ENCODE measurements at regions not wholly inside any gene's neighbourhood (a gene's known extent, or its start where the extent isn't known, plus 50 kb on each side); places are given as distances from the start of the nearest gene placed in this dataset.
"Not testable (repeated sequence)": the region's sequence is repeated elsewhere in the genome, so short reads cannot be mapped to it uniquely, and the experiment has no call there.

GRCh38 chr2:161070693-161071479 is 89.3 kb upstream of the TANK start:
- DNase-seq, result no peak
- Histone ChIP-seq H3K4me1 (no peaks in the 10 kb centered on the region), H3K27me3 (no peaks in the 10 kb centered on the region; the same call in 1 of the 2 replicates), H3K4me3 (ENCODE audit: low read depth, low read length) (no peak overlapping the region), H3K36me3 (no peaks in the 10 kb centered on the region), H3K9me3 (no peaks in the 10 kb centered on the region)
- no peak for TF ChIP-seq CTCF (IDR thresholded peaks at IDR 0.05; ENCODE audit: low read depth, low read length)

GRCh38 chr2:161072436-161072835 is 87.8 kb upstream of the TANK start:
- H3K36me3 ChIP-seq; H3K9me3 ChIP-seq; H3K4me1 ChIP-seq; H3K4me3 ChIP-seq (ENCODE audit: low read depth, low read length); H3K27me3 ChIP-seq; DNase-seq: not testable (repeated sequence)

- no peak for DNase-seq
- no peak overlapping the region for H3K4me3 ChIP-seq (ENCODE audit: low read depth, low read length)
- H3K36me3 ChIP-seq, result no peaks in the 10 kb centered on the region
- H3K27me3 ChIP-seq, result no peaks in the 10 kb centered on the region
- TF ChIP-seq CTCF (IDR thresholded peaks at IDR 0.05; ENCODE audit: low read depth, low read length), result no peak
- no peaks in the 10 kb centered on the region for H3K9me3 ChIP-seq
- no peaks in the 10 kb centered on the region for H3K4me1 ChIP-seq
These were observed 84.5 kb upstream of the TANK start for GRCh38 chr2:161075701-161076100.

GRCh38 chr2:161076936-161077335 is 83.3 kb upstream of the TANK start:
- DNase-seq, result no peak
- no peak for TF ChIP-seq CTCF (IDR thresholded peaks at IDR 0.05; ENCODE audit: low read depth, low read length)
- no peaks in the 10 kb centered on the region for H3K36me3 ChIP-seq
- no peak overlapping the region for H3K4me3 ChIP-seq (ENCODE audit: low read depth, low read length)
- H3K27me3 ChIP-seq, result no peaks in the 10 kb centered on the region
- H3K9me3 ChIP-seq, result no peaks in the 10 kb centered on the region
- H3K4me1 ChIP-seq, result no peaks in the 10 kb centered on the region

- no peak for TF ChIP-seq CTCF (IDR thresholded peaks at IDR 0.05; ENCODE audit: low read depth, low read length)
These were observed 82.6 kb upstream of the TANK start for GRCh38 chr2:161077367-161078210.

GRCh38 chr2:161078211-161078539 is 82.1 kb upstream of the TANK start:
- Histone ChIP-seq H3K9me3 (no peaks in the 10 kb centered on the region), H3K27me3 (no peaks in the 10 kb centered on the region), H3K4me3 (ENCODE audit: low read depth, low read length) (no peak overlapping the region), H3K36me3 (no peaks in the 10 kb centered on the region), H3K4me1 (no peaks in the 10 kb centered on the region)
- no peak for TF ChIP-seq CTCF (IDR thresholded peaks at IDR 0.05; ENCODE audit: low read depth, low read length)
- DNase-seq, result no peak

More at GRCh38 chr2:161077367-161078210, 82.6 kb upstream of the TANK start:
- no peak for DNase-seq
- Histone ChIP-seq H3K4me3 (ENCODE audit: low read depth, low read length) (no peak overlapping the region), H3K9me3 (no peaks in the 10 kb centered on the region), H3K4me1 (no peaks in the 10 kb centered on the region), H3K36me3 (no peaks in the 10 kb centered on the region), H3K27me3 (no peaks in the 10 kb centered on the region)

All from BE2C (cell line).